Left lung (tissue), 4 donors: ENCODE measurements at regions not wholly inside any gene's neighbourhood (a gene's known extent, or its start where the extent isn't known, plus 50 kb on each side); places are given as distances from the start of the nearest gene placed in this dataset.

Experiments
- ATAC-seq: fragments of 200-7000 bp; cut with Tn5 transposase; one replicate; pipeline ENCODE4 v1.9.1; 2020; ENCODE audit warnings: moderate library complexity
- DNase-seq, 4 donors: peaks; one replicate each; pipeline ENCODE4 v3.0.0-alpha.2; 2013 to 2020
- H3K27ac ChIP-seq, 2 donors: fragments of 200-600 bp; sonication (generic) in 1 of 2; one replicate each; pipeline versions ENCODE4 v1.5.0 to v1.8.0; 2020 to 2021
- H3K27me3 ChIP-seq, 2 donors: fragments of 200-600 bp; sonication (generic) in 1 of 2; one replicate each; pipeline versions ENCODE4 v1.5.0 to v1.8.0; 2020 to 2021
- H3K36me3 ChIP-seq, 2 donors: fragments of 200-600 bp; sonication (generic) in 1 of 2; one replicate each; pipeline versions ENCODE4 v1.5.0 to v1.8.0; 2020 to 2021
- H3K4me1 ChIP-seq, 2 donors: fragments of 200-600 bp; one replicate each; pipeline ENCODE4 v1.8.0; 2021
- H3K4me3 ChIP-seq, 2 donors: fragments of 200-600 bp; sonication (generic) in 1 of 2; one replicate each; pipeline versions ENCODE4 v1.5.0 to v1.8.0; 2020 to 2021; ENCODE audit warnings: mild to moderate bottlenecking in 1 of 2
- H3K9me3 ChIP-seq, 2 donors: fragments of 200-600 bp; sonication (generic) in 1 of 2; one replicate each; pipeline versions ENCODE4 v1.5.0 to v1.8.0; 2020 to 2021
- intact Hi-C, 2 donors: fragments of 100-400 bp; cut with DNase I; formaldehyde crosslinking; loops; one replicate each; pipeline versions ENCODE4 v1.11.2 to v1.14.2; 2022
- TF ChIP-seq, protein P1 (sequence below), 2 donors: fragments of 200-600 bp; sonication (generic) in 1 of 2; IDR thresholded peaks; one replicate each; pipeline versions ENCODE4 v1.5.0 to v1.8.0; 2021; ENCODE audit warnings: antibody characterized with exemption in 2 of 2
- donor health status: DM: no; HTN: yes; CAD: no.
- donor health status: DM: no; HTN: no; CAD: no.

DNA sequence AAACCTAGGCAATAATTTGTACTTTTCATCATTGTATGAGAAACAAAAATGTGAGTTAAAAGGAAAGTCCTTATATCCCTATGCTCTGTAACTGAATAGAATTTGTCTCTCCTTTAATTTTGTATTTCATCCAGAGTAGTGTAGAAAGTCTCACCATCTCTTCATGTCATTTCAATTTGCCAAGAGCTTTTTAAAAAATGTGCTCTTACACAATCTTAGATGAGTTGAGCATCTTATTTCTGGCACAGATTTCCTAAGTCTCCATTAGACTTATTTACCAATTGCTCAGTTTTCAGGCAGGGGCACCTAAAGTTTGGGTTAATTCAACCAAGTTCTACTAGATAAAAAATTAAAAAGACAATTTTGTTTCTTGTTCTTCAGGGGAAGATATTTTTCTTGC is 201.5 kb upstream of the RBMS3 start:
- ATAC-seq, result no peak
- no peak overlapping the region for H3K27ac ChIP-seq

DNA sequence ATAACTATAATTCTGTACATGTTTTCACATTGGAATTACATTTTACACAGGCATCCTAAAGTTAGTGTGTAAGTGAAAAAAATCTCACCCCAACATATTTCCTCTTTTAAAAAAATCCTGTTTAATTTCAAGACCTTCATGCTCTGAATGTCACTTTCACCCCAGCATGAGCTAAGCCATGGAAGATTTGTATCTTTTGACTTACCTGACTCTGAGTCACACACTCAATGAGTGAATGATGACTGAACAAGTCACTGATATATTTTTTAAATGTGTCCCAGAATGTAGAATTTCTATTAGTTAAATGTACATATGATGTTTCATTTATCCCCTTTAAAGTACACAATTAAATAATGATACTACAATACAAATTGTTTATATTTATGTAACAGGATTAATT is 199.9 kb upstream of the RBMS3 start:
- H3K9me3 ChIP-seq, result peaks cover 0 to 4% of the 10 kb centered on the region in 2 donors
- intact Hi-C loops, result no loop called here
- H3K4me1 ChIP-seq, result no peaks in the 10 kb centered on the region
- TF ChIP-seq, protein P1, sequence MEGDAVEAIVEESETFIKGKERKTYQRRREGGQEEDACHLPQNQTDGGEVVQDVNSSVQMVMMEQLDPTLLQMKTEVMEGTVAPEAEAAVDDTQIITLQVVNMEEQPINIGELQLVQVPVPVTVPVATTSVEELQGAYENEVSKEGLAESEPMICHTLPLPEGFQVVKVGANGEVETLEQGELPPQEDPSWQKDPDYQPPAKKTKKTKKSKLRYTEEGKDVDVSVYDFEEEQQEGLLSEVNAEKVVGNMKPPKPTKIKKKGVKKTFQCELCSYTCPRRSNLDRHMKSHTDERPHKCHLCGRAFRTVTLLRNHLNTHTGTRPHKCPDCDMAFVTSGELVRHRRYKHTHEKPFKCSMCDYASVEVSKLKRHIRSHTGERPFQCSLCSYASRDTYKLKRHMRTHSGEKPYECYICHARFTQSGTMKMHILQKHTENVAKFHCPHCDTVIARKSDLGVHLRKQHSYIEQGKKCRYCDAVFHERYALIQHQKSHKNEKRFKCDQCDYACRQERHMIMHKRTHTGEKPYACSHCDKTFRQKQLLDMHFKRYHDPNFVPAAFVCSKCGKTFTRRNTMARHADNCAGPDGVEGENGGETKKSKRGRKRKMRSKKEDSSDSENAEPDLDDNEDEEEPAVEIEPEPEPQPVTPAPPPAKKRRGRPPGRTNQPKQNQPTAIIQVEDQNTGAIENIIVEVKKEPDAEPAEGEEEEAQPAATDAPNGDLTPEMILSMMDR (IDR thresholded peaks at IDR 0.05), result no peak
- H3K27me3 ChIP-seq, result no peaks in the 10 kb centered on the region
- H3K27ac ChIP-seq, result no peak overlapping the region
- no peak overlapping the region for H3K4me3 ChIP-seq
- no peak for ATAC-seq
- H3K36me3 ChIP-seq, result no peaks in the 10 kb centered on the region
- DNase-seq, result no peak

More for the DNA sequence above, 201.5 kb upstream of the RBMS3 start:
- H3K4me3 ChIP-seq, result no peak overlapping the region
- no peaks in the 10 kb centered on the region for H3K27me3 ChIP-seq
- H3K9me3 ChIP-seq, result peaks cover 0 to 4% of the 10 kb centered on the region in 2 donors
- no peaks in the 10 kb centered on the region for H3K4me1 ChIP-seq
- no peaks in the 10 kb centered on the region for H3K36me3 ChIP-seq
- intact Hi-C loops, result no loop called here
- TF ChIP-seq, protein P1 (IDR thresholded peaks at IDR 0.05), result no peak
- DNase-seq, result no peak

DNA sequence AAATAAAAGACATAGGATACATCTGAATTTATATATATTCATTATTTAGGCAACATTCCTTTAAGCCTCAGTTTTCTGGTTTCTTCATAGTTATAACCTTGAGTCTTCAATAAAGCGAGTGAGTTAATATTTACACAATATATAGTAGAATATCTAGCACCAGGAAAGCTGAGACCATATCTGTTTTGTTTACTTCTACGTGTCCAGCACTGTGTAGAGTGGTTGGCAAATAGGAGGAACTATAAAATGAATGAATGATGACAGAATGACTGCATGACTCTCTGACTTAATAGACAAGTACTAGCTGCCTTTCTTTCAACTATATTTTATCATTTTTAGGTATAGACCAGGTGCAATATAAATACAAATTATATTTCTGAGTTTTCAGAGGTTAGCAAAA is 197.8 kb upstream of the RBMS3 start:
- Histone ChIP-seq H3K9me3 (peaks cover 0 to 6% of the 10 kb centered on the region in 2 donors), H3K36me3 (no peaks in the 10 kb centered on the region), H3K27me3 (no peaks in the 10 kb centered on the region), H3K4me3 (no peak overlapping the region), H3K4me1 (no peaks in the 10 kb centered on the region), H3K27ac (no peak overlapping the region)
- DNase-seq (no peak), ATAC-seq (no peak)
- TF ChIP-seq, protein P1 (IDR thresholded peaks at IDR 0.05), result no peak
- intact Hi-C loops, result no loop called here

DNA sequence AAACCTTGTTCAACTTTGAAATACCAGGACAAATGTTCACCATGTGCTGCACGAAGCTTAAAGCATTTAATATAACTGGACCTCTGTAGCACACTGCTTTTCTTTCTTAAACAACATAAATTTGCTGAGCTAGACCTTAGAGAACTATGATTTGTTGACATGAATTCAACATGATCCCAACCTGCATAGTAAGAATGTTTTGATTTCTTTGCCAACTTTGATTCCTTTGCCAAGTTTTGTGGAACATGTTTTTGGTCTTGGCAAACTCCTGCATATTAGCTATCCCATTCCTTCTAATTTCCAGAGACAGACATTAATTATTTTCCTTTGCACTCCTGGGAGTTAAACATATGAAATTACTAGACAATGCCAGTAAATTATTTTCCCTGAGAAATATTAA is 197.2 kb upstream of the RBMS3 start:
- DNase-seq (peak in 1 of 4 donors; percentile 12), ATAC-seq (no peak)
- TF ChIP-seq, protein P1 (IDR thresholded peaks at IDR 0.05), result no peak
- Histone ChIP-seq H3K4me1 (no peaks in the 10 kb centered on the region), H3K27ac (no peak overlapping the region), H3K27me3 (no peaks in the 10 kb centered on the region), H3K9me3 (peaks cover 0 to 6% of the 10 kb centered on the region in 2 donors), H3K36me3 (no peaks in the 10 kb centered on the region), H3K4me3 (no peak overlapping the region)
- intact Hi-C loops, result no loop called here

DNA sequence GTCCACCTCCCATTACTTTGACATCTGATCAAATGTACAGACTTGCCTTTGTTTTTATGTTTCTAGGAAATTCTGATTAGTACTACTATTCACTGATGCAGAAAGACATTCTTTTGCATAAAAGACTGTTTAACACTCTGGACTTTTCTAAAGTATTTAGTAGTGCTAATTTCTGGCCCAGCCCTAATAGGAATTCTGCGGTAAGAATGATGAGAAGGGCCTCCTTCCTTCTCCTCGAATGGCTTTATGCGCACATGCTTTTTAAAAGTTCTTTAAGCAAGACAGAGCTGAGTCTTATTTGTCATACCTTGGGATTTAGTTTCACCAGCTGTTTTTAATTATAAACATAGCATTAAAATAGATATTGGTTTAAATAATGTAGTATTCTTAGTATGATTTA is 192.3 kb upstream of the RBMS3 start:
- Histone ChIP-seq H3K4me1 (no peaks in the 10 kb centered on the region), H3K36me3 (no peaks in the 10 kb centered on the region), H3K27me3 (no peaks in the 10 kb centered on the region), H3K4me3 (no peak overlapping the region), H3K9me3 (peaks cover 0 to 8% of the 10 kb centered on the region in 2 donors), H3K27ac (no peak overlapping the region)
- intact Hi-C loops, result no loop called here
- DNase-seq (no peak), ATAC-seq (no peak)
- TF ChIP-seq, protein P1 (IDR thresholded peaks at IDR 0.05), result no peak
